Ectodermal cell (in vitro differentiated cells): ENCODE measurements at regions not wholly inside any gene's neighbourhood (a gene's known extent, or its start where the extent isn't known, plus 50 kb on each side); places are given as distances from the start of the nearest gene placed in this dataset.

Source experiments
- H3K27ac ChIP-seq: 2 replicates; pipeline ENCODE4 v1.7.0; 2013; ENCODE audit warnings: mild to moderate bottlenecking, low read depth, low read length; ENCODE audit not compliant: insufficient read depth, poor library complexity, severe bottlenecking
- H3K27me3 ChIP-seq: 2 replicates; pipeline ENCODE4 v1.7.0; 2013; ENCODE audit warnings: mild to moderate bottlenecking, low read length; ENCODE audit not compliant: insufficient read depth, control insufficient read depth, poor library complexity, severe bottlenecking
- H3K36me3 ChIP-seq: one replicate; pipeline ENCODE4 v1.7.0; 2013; ENCODE audit warnings: low read length; ENCODE audit not compliant: control insufficient read depth, insufficient read depth
- H3K4me1 ChIP-seq: one replicate; pipeline ENCODE4 v1.7.0; 2013; ENCODE audit warnings: low read length; ENCODE audit not compliant: control insufficient read depth, insufficient read depth
- H3K4me3 ChIP-seq: 2 replicates; pipeline ENCODE4 v1.7.0; 2013; ENCODE audit warnings: low read depth, low read length, control low read depth; ENCODE audit not compliant: insufficient read depth
- H3K9me3 ChIP-seq: 2 replicates; pipeline ENCODE4 v1.7.0; 2013; ENCODE audit warnings: mild to moderate bottlenecking, low read length, moderate library complexity; ENCODE audit not compliant: control insufficient read depth
- WGBS, 2 experiments: methylation state at CpG; one replicate each; pipeline ENCODE4 v1.1.7; 2013; ENCODE audit warnings: missing lambda C conversion rate in 2 of 2; 5-methylcytosine and 5-hydroxymethylcytosine counted together

DNA sequence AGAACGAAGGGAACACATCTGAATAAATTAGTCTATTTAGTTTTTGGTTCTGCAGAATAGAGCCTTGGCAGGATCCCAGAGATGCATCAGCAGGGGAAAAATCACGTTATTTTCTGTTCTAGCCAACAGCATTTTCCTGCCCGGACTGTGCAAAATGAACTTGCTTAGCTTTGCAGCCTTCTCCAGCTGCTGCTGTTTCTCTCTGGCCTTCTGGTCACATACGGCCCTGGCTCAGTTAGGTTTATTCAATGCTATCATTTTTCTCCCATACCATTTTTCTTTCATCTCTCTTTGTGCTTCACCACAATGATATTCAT lies 110.4 kb upstream of the KL start:
- 73 to 74% methylated on average over 4 of the region's 4 CpGs for WGBS, 2 experiments
- Histone ChIP-seq H3K4me3 (no peak overlapping the region), H3K27ac (no peak overlapping the region), H3K36me3 (no peaks in the 10 kb centered on the region), H3K27me3 (no peaks in the 10 kb centered on the region), H3K4me1 (no peaks in the 10 kb centered on the region), H3K9me3 (no peaks in the 10 kb centered on the region)

DNA sequence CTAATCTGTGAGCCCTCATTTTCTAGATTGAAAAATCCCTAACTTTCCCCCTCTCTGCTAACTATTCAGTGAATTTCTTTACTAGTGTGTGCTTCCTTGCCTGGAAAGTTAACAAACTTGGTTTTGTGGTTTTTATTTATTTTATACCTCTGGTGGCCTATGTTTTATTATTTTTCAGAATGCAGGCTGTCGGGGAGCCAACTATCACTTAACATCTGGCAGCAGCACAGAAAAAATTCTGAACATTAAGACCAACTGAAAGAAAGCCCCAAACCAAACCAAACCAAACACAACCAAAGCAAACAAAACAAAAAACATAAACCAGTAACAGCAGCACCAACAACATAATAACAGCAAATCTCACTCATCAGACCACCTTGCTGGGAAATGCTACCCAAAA lies 109.0 kb upstream of the KL start:
- Histone ChIP-seq H3K36me3 (no peaks in the 10 kb centered on the region), H3K27ac (no peak overlapping the region)
- WGBS, 2 experiments, result 92 to 93% methylated on average over 1 of the region's 1 CpG

DNA sequence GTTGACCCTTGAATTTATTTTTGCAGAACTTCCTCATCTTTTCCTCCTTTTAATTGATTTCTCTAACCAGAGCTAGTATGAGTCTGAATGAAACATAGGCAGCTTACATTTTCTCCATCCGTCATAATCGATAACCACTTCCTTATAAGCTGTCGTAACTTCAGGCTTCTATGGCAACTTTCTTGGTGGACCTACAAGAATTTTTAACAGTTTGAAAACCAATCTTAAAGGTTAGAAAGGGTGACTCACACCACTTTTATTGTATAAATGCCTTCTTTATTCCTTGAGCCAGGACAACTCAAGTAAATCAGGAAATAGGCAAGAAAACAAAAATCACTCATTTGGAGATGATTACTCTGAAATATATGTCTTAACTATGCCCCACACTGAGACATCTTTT lies 105.7 kb upstream of the KL start:
- H3K4me3 ChIP-seq, result no peak overlapping the region
- no peaks in the 10 kb centered on the region for H3K27me3 ChIP-seq
- no peak overlapping the region for H3K27ac ChIP-seq
- H3K9me3 ChIP-seq, result no peaks in the 10 kb centered on the region
- H3K36me3 ChIP-seq, result no peaks in the 10 kb centered on the region
- no peaks in the 10 kb centered on the region for H3K4me1 ChIP-seq
- WGBS, 2 experiments, result 99 to 100% methylated on average over 3 of the region's 3 CpGs

More for the DNA sequence above, 109.0 kb upstream of the KL start:
- no peaks in the 10 kb centered on the region for H3K9me3 ChIP-seq
- no peaks in the 10 kb centered on the region for H3K27me3 ChIP-seq
- H3K4me1 ChIP-seq, result no peaks in the 10 kb centered on the region
- H3K4me3 ChIP-seq, result no peak overlapping the region

DNA sequence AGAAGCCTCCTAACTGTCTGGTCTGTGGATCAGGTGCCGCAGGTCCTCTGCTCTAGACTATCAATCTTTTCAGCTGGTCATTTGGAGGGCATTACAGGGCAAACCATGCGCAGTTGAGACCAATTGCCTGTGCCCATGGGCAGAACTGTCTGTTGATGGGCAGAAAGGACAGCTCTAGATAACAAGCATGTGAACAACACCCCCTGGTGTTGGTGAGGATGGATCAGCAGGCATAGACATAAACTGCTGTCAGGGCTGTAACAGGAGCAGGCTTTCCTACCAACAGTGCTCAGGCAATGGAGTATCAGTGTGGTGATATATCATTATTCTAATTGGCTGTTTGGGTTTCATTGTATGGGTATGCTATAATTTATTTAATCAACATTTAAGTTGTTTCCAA lies 104.7 kb upstream of the KL start:
- Histone ChIP-seq H3K4me3 (no peak overlapping the region), H3K27ac (no peak overlapping the region), H3K27me3 (no peaks in the 10 kb centered on the region), H3K9me3 (no peaks in the 10 kb centered on the region), H3K4me1 (no peaks in the 10 kb centered on the region), H3K36me3 (no peaks in the 10 kb centered on the region)
- WGBS, 2 experiments, result 95 to 96% methylated on average over 2 of the region's 2 CpGs

DNA sequence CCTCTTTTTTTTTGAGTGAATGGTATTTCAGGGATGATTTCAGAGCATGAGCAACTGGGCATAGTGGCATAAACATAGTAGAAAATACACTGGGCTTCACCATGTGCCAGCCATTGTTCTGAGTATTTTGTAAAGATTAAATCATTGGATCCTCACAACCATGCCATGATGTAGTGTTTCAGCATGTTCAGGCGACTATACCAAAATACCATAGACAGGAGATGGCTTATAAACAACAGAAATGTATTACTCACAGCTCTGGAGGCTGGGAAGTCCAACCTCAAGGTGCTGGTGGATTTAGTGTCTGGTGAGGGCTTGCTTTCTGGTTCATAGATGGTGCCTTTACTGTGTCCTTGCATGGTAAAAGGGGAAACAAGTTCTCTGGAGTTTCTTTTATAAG lies 101.5 kb upstream of the KL start:
- H3K9me3 ChIP-seq, result no peaks in the 10 kb centered on the region
- no peak overlapping the region for H3K4me3 ChIP-seq
- H3K4me1 ChIP-seq, result no peaks in the 10 kb centered on the region
- no peak overlapping the region for H3K27ac ChIP-seq
- no peaks in the 10 kb centered on the region for H3K27me3 ChIP-seq
- 50 to 93% methylated on average over 1 of the region's 1 CpG for WGBS, 2 experiments
- no peaks in the 10 kb centered on the region for H3K36me3 ChIP-seq

DNA sequence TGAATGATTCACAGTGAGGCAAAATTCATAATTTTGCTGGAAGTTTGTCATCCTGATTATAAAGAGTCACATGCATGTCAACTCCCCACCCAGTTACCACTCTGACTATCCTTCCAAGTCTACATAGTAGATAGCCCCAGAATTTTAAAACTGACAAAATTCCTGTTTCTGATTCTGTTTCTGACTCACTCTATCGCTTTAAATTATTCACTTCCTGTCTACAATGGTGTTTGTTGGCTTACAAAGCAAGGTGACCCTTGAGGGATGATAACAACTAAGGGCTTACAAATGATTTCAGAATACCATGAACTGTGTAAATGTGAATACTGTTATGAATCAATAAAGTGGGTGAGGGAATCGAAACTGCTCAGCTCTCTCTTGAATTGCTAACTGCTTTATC lies 98.7 kb upstream of the KL start:
- H3K9me3 ChIP-seq, result no peaks in the 10 kb centered on the region
- no peaks in the 10 kb centered on the region for H3K27me3 ChIP-seq
- WGBS, 2 experiments, result 85 to 100% methylated on average over 2 of the region's 2 CpGs
- no peaks in the 10 kb centered on the region for H3K36me3 ChIP-seq
- H3K4me3 ChIP-seq, result no peak overlapping the region
- H3K4me1 ChIP-seq, result no peaks in the 10 kb centered on the region
- H3K27ac ChIP-seq, result no peak overlapping the region

DNA sequence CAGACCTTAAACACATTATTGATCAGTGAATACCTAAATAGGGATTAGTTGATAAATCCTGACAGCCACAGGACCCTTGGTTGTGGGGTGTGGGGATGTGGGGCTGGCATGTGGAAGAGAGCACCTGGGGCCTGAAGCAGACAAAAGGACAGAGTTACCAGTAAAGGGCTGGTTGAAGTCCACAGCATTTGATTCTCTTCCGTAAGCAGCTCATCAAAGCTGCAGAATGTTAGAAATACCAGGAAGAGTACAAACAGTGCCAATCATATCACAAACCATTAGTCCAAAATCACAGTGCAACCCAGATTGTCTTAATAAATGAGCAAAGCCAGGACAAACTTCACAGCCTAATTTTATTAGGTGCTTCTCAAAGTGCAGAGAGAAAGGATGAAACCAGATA lies 92.5 kb upstream of the KL start:
- Histone ChIP-seq H3K36me3 (no peaks in the 10 kb centered on the region), H3K4me3 (no peak overlapping the region), H3K9me3 (no peaks in the 10 kb centered on the region), H3K4me1 (no peaks in the 10 kb centered on the region), H3K27ac (no peak overlapping the region), H3K27me3 (no peaks in the 10 kb centered on the region)
- 87 to 100% methylated on average over 1 of the region's 1 CpG for WGBS, 2 experiments

DNA sequence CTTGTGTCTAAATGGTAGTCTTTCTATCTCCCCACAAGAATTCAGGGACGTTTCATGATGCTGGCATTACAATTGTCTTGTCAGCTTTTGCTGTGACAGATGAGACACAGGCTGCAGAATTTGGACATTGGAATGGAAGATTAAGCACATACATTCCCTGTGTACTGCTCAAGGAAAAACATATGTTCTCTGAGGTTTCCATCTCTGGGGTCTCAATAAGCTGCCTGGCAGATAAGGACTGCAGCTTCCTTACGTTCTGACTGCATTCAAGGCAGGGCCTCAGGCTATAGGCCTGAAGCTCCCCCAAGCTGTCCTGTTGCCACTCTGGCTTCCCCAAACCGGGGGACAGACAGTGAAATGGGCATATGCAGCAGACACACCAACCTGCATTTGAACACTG lies 91.3 kb upstream of the KL start:
- 82 to 85% methylated on average over 3 of the region's 3 CpGs for WGBS, 2 experiments
- no peaks in the 10 kb centered on the region for H3K27me3 ChIP-seq
- no peak overlapping the region for H3K27ac ChIP-seq
- no peaks in the 10 kb centered on the region for H3K9me3 ChIP-seq
- H3K4me1 ChIP-seq, result no peaks in the 10 kb centered on the region
- H3K4me3 ChIP-seq, result no peak overlapping the region
- no peaks in the 10 kb centered on the region for H3K36me3 ChIP-seq

DNA sequence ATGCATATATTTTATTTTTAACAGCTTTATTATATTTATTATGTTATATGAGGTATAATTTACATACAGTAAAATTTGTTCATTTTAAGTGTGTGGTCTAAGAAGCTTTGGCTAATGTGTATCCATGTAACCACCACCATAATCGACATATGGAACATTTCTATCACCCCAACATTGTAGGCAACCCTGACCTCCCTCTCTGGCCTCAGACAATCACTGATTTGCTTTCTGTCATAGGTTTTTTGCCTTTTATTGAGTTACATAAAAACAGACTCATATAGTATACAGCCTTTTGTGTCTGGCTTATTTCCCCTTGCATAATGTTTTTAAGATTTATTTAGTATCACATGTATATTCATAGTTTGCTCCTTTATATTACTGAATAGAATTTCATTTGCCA lies 90.7 kb upstream of the KL start:
- no peaks in the 10 kb centered on the region for H3K9me3 ChIP-seq
- no peaks in the 10 kb centered on the region for H3K4me1 ChIP-seq
- no peaks in the 10 kb centered on the region for H3K27me3 ChIP-seq
- no peak overlapping the region for H3K4me3 ChIP-seq
- WGBS, 2 experiments, result 94 to 100% methylated on average over 1 of the region's 1 CpG
- no peaks in the 10 kb centered on the region for H3K36me3 ChIP-seq
- no peak overlapping the region for H3K27ac ChIP-seq

DNA sequence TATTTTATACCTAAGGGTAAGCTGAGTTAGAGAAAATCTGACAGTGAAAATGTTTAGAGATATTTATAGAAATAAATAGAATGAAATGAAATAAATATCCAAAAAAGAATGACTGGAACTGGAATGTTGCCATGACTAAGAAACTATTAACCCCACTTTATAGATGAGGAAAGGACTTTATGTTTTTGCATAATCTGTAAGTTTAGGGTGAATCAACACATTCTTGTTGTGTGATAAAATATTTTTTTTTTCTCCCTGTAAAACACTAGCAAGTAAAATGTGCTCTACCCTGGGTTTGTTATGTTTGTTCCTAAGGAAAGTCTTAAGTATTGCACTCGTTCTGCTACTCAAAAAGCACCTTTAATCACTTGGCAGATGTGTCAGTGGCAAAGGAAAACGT lies 83.8 kb upstream of the KL start:
- Histone ChIP-seq H3K27me3 (no peaks in the 10 kb centered on the region), H3K9me3 (no peaks in the 10 kb centered on the region), H3K27ac (no peak overlapping the region), H3K4me3 (no peak overlapping the region), H3K4me1 (no peaks in the 10 kb centered on the region), H3K36me3 (no peaks in the 10 kb centered on the region)
- 94 to 100% methylated on average over 2 of the region's 2 CpGs for WGBS, 2 experiments

DNA sequence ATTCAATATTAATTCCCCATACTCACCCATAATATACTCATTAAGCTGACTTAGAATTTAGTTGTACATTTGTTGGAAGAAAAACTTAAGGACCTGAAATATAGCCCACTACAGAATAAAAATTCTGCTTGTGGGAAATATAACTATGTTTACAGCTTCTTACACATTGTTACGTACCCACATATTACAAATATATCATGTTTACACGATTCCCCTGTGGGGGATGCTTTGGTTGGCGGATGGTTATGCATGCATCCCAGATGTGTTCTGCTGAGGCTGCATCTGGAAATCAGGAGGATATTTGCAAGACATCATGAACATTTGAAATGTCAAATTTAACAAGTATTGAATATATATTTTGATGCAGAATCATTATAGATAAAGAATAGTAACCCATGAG lies 79.5 kb upstream of the KL start:
- H3K27ac ChIP-seq, result no peak overlapping the region
- no peak overlapping the region for H3K4me3 ChIP-seq
- no peaks in the 10 kb centered on the region for H3K9me3 ChIP-seq
- no peaks in the 10 kb centered on the region for H3K27me3 ChIP-seq
- H3K4me1 ChIP-seq, result no peaks in the 10 kb centered on the region
- WGBS, 2 experiments, result 92 to 100% methylated on average over 2 to 3 of the region's 3 CpGs
- H3K36me3 ChIP-seq, result no peaks in the 10 kb centered on the region
